Panc1 (cell line): ENCODE measurements at regions not wholly inside any gene's neighbourhood (a gene's known extent, or its start where the extent isn't known, plus 50 kb on each side); places are given as distances from the start of the nearest gene placed in this dataset.

Experiments
- POLR2AphosphoS5 ChIP-seq: IDR thresholded peaks from 2 replicates; pipeline ENCODE4 v1.6.1; 2012; ENCODE audit warnings: mild to moderate bottlenecking, low read depth, low read length, moderate library complexity
- REST ChIP-seq, 2 experiments: IDR thresholded peaks; 2 replicates each; pipeline ENCODE4 v1.6.1; 2011 to 2012; ENCODE audit warnings: low read depth in 2 of 2, control low read depth in 1 of 2, low read length in 1 of 2, mild to moderate bottlenecking in 1 of 2, moderate library complexity in 1 of 2; ENCODE audit not compliant: insufficient read depth in 1 of 2
- TCF7L2 ChIP-seq: IDR thresholded peaks from 2 replicates; pipeline ENCODE4 v1.6.1; 2011; ENCODE audit warnings: mild to moderate bottlenecking, low read depth, low read length, inconsistent platforms
- TF ChIP-seq, protein P1 (sequence below): fragments of 450-650 bp; IDR thresholded peaks from 2 replicates; pipeline ENCODE4 v1.5.1; 2017; ENCODE audit warnings: mild to moderate bottlenecking

DNA sequence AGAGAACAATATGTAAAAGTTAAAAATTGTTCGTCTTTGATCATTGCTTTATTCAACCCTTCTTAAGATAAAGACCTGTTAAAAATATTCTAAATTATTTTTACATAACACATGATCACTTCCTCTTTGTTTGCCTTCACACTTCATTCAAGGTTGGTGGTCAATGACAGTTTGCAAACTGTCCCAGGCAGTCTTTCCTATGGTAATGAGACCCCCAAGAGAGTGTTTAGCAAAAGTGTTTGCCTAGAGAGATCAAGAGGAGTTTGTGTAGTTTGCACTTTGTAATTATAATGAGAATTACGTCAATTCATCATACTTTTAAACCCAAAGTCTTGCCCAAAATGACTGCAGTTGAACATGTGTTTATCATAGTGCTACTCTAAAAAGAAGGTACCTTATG is 77.2 kb upstream of the ABCA12 start:
- TF ChIP-seq, protein P1, sequence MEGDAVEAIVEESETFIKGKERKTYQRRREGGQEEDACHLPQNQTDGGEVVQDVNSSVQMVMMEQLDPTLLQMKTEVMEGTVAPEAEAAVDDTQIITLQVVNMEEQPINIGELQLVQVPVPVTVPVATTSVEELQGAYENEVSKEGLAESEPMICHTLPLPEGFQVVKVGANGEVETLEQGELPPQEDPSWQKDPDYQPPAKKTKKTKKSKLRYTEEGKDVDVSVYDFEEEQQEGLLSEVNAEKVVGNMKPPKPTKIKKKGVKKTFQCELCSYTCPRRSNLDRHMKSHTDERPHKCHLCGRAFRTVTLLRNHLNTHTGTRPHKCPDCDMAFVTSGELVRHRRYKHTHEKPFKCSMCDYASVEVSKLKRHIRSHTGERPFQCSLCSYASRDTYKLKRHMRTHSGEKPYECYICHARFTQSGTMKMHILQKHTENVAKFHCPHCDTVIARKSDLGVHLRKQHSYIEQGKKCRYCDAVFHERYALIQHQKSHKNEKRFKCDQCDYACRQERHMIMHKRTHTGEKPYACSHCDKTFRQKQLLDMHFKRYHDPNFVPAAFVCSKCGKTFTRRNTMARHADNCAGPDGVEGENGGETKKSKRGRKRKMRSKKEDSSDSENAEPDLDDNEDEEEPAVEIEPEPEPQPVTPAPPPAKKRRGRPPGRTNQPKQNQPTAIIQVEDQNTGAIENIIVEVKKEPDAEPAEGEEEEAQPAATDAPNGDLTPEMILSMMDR, result no peak
- no peak for TF ChIP-seq TCF7L2
- TF ChIP-seq POLR2AphosphoS5, result no peak
- TF ChIP-seq REST (IDR thresholded peaks at IDR 0.05; ENCODE audit: insufficient read depth in 1 of 2, low read depth in 2 of 2, low read length in 1 of 2), result no peak
